Uterus (tissue), 3 donors: ENCODE measurements at regions not wholly inside any gene's neighbourhood (a gene's known extent, or its start where the extent isn't known, plus 50 kb on each side); places are given as distances from the start of the nearest gene placed in this dataset.

ENCODE experiments used
- DNase-seq, 2 donors: peaks; one replicate each; pipeline ENCODE4 v3.0.0-alpha.2; 2019 to 2020
- H3K27ac ChIP-seq, 2 donors: fragments of 200-600 bp; sonication (generic); 1 replicate in 1 of 2; 2 replicates in 1 of 2; pipeline ENCODE4 v1.5.1; 2016 to 2018
- H3K27me3 ChIP-seq, 2 donors: fragments of 200-600 bp; sonication (generic); one replicate each; pipeline ENCODE4 v1.5.1; 2018 to 2019; ENCODE audit warnings: control low read depth in 1 of 2
- H3K36me3 ChIP-seq, 2 donors: fragments of 200-600 bp; sonication (generic); one replicate each; pipeline ENCODE4 v1.5.1; 2019; ENCODE audit warnings: control low read depth in 1 of 2
- H3K4me1 ChIP-seq, 2 donors: fragments of 200-600 bp; sonication (generic); one replicate each; pipeline ENCODE4 v1.5.1; 2018 to 2019; ENCODE audit warnings: control low read depth in 1 of 2
- H3K4me3 ChIP-seq, 2 donors: fragments of 200-600 bp; sonication (generic); 1 replicate in 1 of 2; 2 replicates in 1 of 2; pipeline ENCODE4 v1.5.1; 2018 to 2019; ENCODE audit warnings: mild to moderate bottlenecking in 1 of 2
- H3K9me3 ChIP-seq, 2 donors: fragments of 200-600 bp; sonication (generic); one replicate each; pipeline ENCODE4 v1.5.1; 2019; ENCODE audit warnings: control low read depth in 1 of 2
- CTCF ChIP-seq, 4 experiments: fragments of 200-600 bp in 2 of 4; fragments of 450-650 bp in 2 of 4; sonication (generic) in 2 of 4; IDR thresholded peaks; one replicate each; pipeline ENCODE4 v1.5.1; 2016 to 2019; ENCODE audit warnings: antibody characterized with exemption in 4 of 4, mild to moderate bottlenecking in 2 of 4, moderate library complexity in 1 of 4
- POLR2A ChIP-seq, 2 donors: fragments of 450-650 bp; IDR thresholded peaks; one replicate each; pipeline ENCODE4 v1.6.1; 2016; ENCODE audit warnings: antibody characterized with exemption in 2 of 2, mild to moderate bottlenecking in 1 of 2, moderate library complexity in 1 of 2
- intact Hi-C: fragments of 100-400 bp; cut with DNase I; formaldehyde crosslinking; loops from one replicate; pipeline ENCODE4 v1.15.1; 2023; ENCODE audit warnings: low total_unique reads
- donor health status: DM: yes; HTN: yes; CAD: no.

GRCh38 chr2:126059379-126059778 lies 596.6 kb upstream of the GYPC start:
- no peaks in the 10 kb centered on the region for H3K27me3 ChIP-seq
- TF ChIP-seq CTCF (IDR thresholded peaks at IDR 0.05) (no peak), POLR2A (IDR thresholded peaks at IDR 0.05) (no peak)
- no peak overlapping the region for H3K4me3 ChIP-seq
- intact Hi-C loops: no loop called here
- H3K9me3 ChIP-seq: no peaks in the 10 kb centered on the region
- H3K36me3 ChIP-seq: no peaks in the 10 kb centered on the region
- no peaks in the 10 kb centered on the region for H3K4me1 ChIP-seq
- DNase-seq: no peak
- no peak overlapping the region for H3K27ac ChIP-seq

GRCh38 chr2:126085011-126085795 lies 570.8 kb upstream of the GYPC start:
- Histone ChIP-seq H3K27ac (no peak overlapping the region), H3K4me3 (no peak overlapping the region), H3K36me3 (no peaks in the 10 kb centered on the region), H3K27me3 (no peaks in the 10 kb centered on the region), H3K9me3 (no peaks in the 10 kb centered on the region), H3K4me1 (no peaks in the 10 kb centered on the region)
- no peak for TF ChIP-seq CTCF (IDR thresholded peaks at IDR 0.05)
- TF ChIP-seq POLR2A (IDR thresholded peaks at IDR 0.05): no peak
- intact Hi-C loops: no loop called here
- DNase-seq: no peak

- no peak for DNase-seq
- no peaks in the 10 kb centered on the region for H3K9me3 ChIP-seq
- H3K27me3 ChIP-seq: no peaks in the 10 kb centered on the region
- no peak overlapping the region for H3K4me3 ChIP-seq
- intact Hi-C loops: no loop called here
- H3K4me1 ChIP-seq: no peaks in the 10 kb centered on the region
- H3K36me3 ChIP-seq: no peaks in the 10 kb centered on the region
- TF ChIP-seq POLR2A (IDR thresholded peaks at IDR 0.05): no peak
- no peak for TF ChIP-seq CTCF (IDR thresholded peaks at IDR 0.05)
- H3K27ac ChIP-seq: no peak overlapping the region
Observed at GRCh38 chr2:126100962-126101361, 555.0 kb upstream of the GYPC start.

GRCh38 chr2:126106006-126106405 lies 550.0 kb upstream of the GYPC start:
- TF ChIP-seq CTCF (IDR thresholded peaks at IDR 0.05) (no peak), POLR2A (IDR thresholded peaks at IDR 0.05) (no peak)

GRCh38 chr2:126107883-126108282 lies 548.1 kb upstream of the GYPC start:
- Histone ChIP-seq H3K4me1 (no peaks in the 10 kb centered on the region), H3K36me3 (no peaks in the 10 kb centered on the region), H3K27me3 (no peaks in the 10 kb centered on the region), H3K27ac (no peak overlapping the region), H3K9me3 (no peaks in the 10 kb centered on the region), H3K4me3 (no peak overlapping the region)
- TF ChIP-seq POLR2A (IDR thresholded peaks at IDR 0.05): no peak
- intact Hi-C loops: no loop called here
- DNase-seq: no peak

More at GRCh38 chr2:126106006-126106405, 550.0 kb upstream of the GYPC start:
- Histone ChIP-seq H3K36me3 (no peaks in the 10 kb centered on the region), H3K4me1 (no peaks in the 10 kb centered on the region), H3K27me3 (no peaks in the 10 kb centered on the region), H3K9me3 (no peaks in the 10 kb centered on the region), H3K4me3 (no peak overlapping the region), H3K27ac (no peak overlapping the region)
- DNase-seq: no peak
- intact Hi-C loops: no loop called here
